HFF-Myc (cell line): ENCODE measurements at regions not wholly inside any gene's neighbourhood (a gene's known extent, or its start where the extent isn't known, plus 50 kb on each side); places are given as distances from the start of the nearest gene placed in this dataset.

Experiments used
- DNase-seq: peaks from one replicate; pipeline ENCODE4 v3.0.0-alpha.2; 2011; ENCODE audit warnings: low read depth; ENCODE audit errors: extremely low read depth
- H3K4me3 ChIP-seq: replicated peaks from 2 replicates; pipeline ENCODE4 v1.5.1; 2011; ENCODE audit warnings: low read depth, mild to moderate bottlenecking, control low read depth, low read length
- TF ChIP-seq, protein P1 (sequence below): IDR thresholded peaks from 2 replicates; pipeline ENCODE4 v1.5.1; 2012; ENCODE audit warnings: mild to moderate bottlenecking, low read depth, low read length, control low read depth; ENCODE audit errors: missing control alignments

DNA sequence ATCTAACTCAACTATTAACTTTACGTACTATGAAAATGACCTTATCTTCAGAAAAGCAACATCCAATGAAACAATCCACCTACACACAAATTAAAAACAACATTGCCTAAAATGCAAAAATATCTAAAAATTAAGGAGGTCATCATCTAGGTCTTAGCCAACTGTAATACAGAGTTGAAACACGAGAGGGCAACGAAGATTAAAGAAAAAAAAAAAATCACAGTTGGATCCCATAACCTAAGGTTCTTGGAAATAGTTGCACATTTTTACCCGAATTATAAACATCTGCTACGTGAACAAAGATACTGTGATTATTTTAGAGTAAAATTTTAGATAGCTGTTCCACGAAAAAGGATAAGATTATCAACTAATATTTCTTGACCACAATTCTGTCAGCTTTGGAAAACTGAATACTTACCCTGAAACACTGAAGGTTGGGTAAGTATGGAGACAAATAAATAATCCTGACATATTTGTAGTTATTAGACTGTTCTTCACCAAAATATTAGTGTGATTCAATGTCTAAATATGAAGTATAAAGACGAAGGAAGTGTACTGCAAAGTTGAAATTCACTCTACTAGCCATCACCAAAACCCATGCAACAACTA is 88.0 kb upstream of the AK4 start:
- TF ChIP-seq, protein P1, sequence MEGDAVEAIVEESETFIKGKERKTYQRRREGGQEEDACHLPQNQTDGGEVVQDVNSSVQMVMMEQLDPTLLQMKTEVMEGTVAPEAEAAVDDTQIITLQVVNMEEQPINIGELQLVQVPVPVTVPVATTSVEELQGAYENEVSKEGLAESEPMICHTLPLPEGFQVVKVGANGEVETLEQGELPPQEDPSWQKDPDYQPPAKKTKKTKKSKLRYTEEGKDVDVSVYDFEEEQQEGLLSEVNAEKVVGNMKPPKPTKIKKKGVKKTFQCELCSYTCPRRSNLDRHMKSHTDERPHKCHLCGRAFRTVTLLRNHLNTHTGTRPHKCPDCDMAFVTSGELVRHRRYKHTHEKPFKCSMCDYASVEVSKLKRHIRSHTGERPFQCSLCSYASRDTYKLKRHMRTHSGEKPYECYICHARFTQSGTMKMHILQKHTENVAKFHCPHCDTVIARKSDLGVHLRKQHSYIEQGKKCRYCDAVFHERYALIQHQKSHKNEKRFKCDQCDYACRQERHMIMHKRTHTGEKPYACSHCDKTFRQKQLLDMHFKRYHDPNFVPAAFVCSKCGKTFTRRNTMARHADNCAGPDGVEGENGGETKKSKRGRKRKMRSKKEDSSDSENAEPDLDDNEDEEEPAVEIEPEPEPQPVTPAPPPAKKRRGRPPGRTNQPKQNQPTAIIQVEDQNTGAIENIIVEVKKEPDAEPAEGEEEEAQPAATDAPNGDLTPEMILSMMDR: peak; percentile 36
- no peak for DNase-seq
- no peak overlapping the region for H3K4me3 ChIP-seq

DNA sequence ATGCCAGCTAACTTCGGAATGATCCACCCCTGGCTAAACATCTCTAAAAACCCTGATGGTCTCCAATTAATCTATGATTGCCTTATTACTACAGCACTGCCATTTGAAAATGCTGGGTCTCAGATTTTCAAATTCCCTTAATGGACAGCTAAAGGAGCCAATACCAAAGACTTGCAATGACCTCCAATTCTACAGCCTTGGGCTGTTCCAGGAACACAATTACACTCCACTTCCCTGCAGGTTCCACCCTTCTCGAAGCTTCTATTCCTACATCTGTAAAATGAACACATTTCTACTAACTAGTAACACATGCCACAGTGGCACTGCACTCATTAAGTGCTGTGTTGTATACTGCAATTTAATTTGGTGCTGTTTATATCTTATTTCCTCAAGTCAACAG is 85.7 kb upstream of the AK4 start:
- TF ChIP-seq, protein P1: no peak
- H3K4me3 ChIP-seq: no peak overlapping the region
- DNase-seq: no peak

DNA sequence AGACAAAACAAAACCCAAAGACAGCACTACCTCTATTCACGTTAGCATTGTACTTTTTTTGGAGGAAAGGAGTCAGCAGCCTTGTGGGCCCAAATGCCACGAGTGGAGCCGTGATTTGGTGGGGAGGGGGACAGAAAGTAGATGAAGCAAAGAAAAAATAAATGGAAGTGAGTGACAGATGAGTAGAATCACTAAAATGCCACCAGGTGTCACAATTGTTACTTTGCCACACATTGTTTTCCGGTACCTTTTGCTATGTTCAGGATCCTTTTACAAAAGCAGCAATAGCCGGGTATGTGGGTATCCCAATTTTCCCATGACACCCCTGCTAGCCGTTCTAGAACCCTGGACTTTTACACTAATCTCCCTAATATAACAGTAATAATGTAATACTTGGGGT is 85.0 kb upstream of the AK4 start:
- TF ChIP-seq, protein P1: no peak
- no peak overlapping the region for H3K4me3 ChIP-seq
- no peak for DNase-seq

DNA sequence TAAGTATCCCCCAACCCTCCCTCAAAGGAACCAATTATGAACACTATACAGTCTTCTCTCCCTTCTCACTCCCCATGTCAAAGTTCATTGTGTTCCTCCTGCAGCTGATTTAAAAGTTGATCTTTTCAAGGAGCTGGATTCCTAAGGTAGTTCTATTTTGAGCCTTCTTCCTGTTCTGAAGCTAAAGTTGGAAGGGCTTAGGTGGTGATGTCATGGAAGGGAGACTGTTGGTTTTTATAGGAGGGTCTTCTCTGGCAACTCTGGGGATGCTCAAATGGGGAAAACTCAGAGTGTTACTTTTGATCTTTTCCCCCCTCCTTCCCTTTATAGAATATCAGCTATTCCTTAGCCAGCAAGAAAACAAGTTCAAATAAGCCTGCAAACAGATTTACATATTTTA is 83.0 kb upstream of the AK4 start:
- no peak overlapping the region for H3K4me3 ChIP-seq
- TF ChIP-seq, protein P1: no peak

DNA sequence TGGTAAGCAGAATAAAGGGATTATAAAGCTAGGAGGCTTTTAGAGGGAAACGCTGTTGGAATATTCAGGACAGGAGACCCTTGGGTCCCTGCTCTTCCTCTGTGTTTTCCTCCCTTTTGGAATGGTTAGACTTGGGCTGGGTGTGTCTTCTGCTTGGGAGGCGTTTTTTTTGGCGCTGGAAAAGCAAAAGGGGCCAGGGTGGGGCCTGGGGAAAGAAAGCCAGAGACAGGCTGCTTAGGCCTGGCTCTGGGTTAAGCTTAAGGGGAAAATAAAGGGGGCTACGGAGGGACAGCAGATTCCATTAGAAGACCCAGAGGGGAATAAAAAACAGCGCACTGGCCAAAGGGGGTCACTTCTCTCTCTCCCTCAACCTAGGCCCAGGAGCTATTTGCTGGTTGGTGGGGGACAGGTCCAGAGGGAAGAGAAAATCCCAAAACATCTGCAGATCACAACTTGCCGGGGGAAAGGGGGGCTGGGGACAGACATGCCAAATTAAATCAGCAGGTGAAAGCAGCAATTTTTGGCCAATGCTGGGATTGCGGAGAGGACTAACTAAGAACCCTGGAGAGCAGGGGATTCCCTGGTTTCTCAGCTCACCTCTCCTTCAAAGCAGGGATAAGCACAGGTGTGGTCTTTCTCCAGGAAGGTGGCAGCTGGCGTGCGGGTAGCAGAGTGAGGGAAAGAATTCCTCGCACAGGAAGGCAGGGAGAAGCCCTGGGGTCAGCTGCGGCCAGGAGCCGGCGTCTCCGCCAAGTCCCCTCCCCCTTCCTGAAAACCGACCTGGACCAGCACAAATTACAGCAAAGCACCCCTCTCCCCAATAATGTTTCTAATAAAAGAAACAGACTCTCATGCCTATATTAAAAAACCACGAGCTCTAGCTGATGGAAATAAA is 82.2 kb upstream of the AK4 start:
- TF ChIP-seq, protein P1: no peak
- peak overlapping the region; percentile 66 for H3K4me3 ChIP-seq
- DNase-seq: no peak

More for the DNA sequence above, 83.0 kb upstream of the AK4 start:
- DNase-seq: no peak

DNA sequence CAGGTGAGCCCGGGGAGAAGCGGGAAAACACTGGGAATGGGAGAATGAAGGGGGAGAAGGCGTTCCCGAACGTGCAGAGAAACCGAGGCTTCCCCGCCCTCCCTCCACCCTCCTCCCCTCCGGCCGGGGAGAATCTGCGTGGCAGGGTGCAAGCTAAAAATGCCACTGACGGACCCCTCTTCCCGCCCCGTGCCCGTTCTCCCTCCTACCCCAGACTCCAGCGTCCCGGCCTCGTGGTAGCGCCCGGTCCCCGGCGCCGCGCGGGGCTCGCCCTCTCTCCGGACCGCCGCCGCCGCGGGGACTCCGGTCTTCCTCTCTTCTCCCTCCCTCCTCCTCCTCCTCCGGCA is 81.6 kb upstream of the AK4 start:
- no peak for DNase-seq
- H3K4me3 ChIP-seq: peak overlapping the region; percentile 66
- TF ChIP-seq, protein P1: no peak
